ENCODE measurements at regions not wholly inside any gene's neighbourhood (a gene's known extent, or its start where the extent isn't known, plus 50 kb on each side); places are given as distances from the start of the nearest gene placed in this dataset.

DNA sequence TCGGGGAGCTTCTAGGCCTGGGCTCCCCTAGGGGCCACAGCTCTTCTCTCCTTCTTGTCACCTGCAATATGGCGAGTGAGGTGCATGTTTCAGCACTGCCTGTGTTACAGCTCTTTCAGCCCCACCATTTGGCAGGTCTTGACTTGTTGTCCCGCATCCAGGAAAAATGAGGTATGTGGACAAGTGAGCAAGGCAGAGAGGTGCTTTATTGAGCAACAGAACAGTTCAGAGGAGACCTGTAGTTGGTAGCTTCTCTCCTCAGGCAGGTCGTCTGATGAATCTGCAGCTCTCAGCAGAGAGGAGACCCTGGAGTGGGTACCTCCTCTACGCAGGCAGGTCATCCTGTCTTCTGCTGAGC, 208.2 kb upstream of the USP25 start:
- Histone ChIP-seq H3K27me3 (ENCODE audit: low read depth, low read length) (no peaks in the 10 kb centered on the region), H3K4me1 (ENCODE audit: control insufficient read depth in 1 of 2, insufficient read depth in 2 of 2, low read length in 2 of 2) (no peaks in the 10 kb centered on the region), H3K4me3 (ENCODE audit: low read depth in 1 of 2, low read length in 2 of 2) (no peak overlapping the region), H3K36me3 (ENCODE audit: control insufficient read depth in 1 of 2, insufficient read depth in 2 of 2, low read length in 2 of 2) (no peaks in the 10 kb centered on the region), H3K27ac (ENCODE audit: low read length) (no peak overlapping the region), H3K9me3 (ENCODE audit: control insufficient read depth in 1 of 2, low read length in 2 of 2) (no peaks in the 10 kb centered on the region)

DNA sequence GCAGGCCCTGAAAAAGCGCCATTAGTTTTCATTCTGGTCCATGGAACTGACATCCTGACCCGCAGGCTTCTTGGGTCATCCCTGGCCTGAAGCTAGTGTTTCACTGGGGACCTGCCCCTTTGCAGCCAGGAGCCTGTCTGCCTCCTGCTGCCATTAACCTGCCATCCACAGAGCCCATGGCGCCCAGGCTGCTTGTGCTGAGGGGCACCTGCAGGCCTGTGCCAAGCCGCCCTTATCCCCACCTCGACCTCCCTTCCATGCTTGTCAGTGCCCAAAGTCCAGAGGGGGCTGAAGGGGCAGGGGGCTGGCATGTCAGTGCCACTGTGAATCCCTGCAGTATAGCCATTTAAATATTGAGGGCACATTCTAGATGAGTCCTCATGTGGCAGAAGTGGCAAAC, 207.6 kb upstream of the USP25 start:
- Histone ChIP-seq H3K27me3 (ENCODE audit: low read depth, low read length) (no peaks in the 10 kb centered on the region), H3K4me3 (ENCODE audit: low read depth in 1 of 2, low read length in 2 of 2) (no peak overlapping the region), H3K27ac (ENCODE audit: low read length) (no peak overlapping the region), H3K9me3 (ENCODE audit: control insufficient read depth in 1 of 2, low read length in 2 of 2) (no peaks in the 10 kb centered on the region), H3K4me1 (ENCODE audit: control insufficient read depth in 1 of 2, insufficient read depth in 2 of 2, low read length in 2 of 2) (no peaks in the 10 kb centered on the region), H3K36me3 (ENCODE audit: control insufficient read depth in 1 of 2, insufficient read depth in 2 of 2, low read length in 2 of 2) (no peaks in the 10 kb centered on the region)

DNA sequence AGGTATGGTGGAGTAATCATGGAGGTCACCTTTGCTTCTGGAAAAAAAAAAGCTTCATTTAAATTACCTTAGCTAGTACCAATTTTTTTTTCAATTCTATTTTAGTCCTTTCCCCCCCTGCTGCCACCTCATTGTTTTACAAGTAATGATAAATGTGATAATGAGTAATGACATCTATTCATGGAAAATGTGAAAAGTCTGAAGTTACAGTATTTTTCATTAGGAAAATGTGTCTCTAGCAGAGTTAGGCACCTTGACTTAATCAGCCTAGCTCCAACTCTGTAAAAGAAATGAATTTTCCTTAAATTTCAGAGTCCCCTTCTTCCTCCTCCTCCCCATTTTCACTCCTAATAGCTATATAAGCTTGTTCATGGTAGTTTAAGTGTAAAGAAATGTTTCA, 204.9 kb upstream of the USP25 start:
- Histone ChIP-seq H3K9me3 (ENCODE audit: control insufficient read depth in 1 of 2, low read length in 2 of 2) (no peaks in the 10 kb centered on the region), H3K27ac (ENCODE audit: low read length) (no peak overlapping the region), H3K4me3 (ENCODE audit: low read depth in 1 of 2, low read length in 2 of 2) (no peak overlapping the region), H3K4me1 (ENCODE audit: control insufficient read depth in 1 of 2, insufficient read depth in 2 of 2, low read length in 2 of 2) (no peaks in the 10 kb centered on the region), H3K36me3 (ENCODE audit: control insufficient read depth in 1 of 2, insufficient read depth in 2 of 2, low read length in 2 of 2) (no peaks in the 10 kb centered on the region), H3K27me3 (ENCODE audit: low read depth, low read length) (no peaks in the 10 kb centered on the region)

DNA sequence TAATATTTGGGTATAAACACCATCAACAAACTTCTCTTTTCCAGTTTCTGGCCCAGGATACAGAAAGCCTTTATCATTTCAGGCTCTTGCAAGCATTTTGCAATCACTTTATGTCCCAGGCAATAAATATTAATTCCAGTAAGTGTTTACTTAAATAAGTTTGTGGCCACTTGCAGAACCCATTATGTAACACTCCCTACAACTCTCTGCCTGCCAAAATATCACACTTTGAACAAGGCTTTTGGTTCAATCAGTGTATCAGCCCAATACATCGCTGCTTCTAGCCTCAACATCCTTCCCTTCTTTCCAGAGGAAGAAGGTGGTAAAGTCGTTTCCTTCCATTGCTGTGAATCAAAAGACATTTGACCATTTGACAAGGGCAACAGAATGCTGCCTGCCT, 203.0 kb upstream of the USP25 start:
- H3K27ac ChIP-seq (ENCODE audit: low read length) = no peak overlapping the region
- no peaks in the 10 kb centered on the region for H3K36me3 ChIP-seq (ENCODE audit: control insufficient read depth in 1 of 2, insufficient read depth in 2 of 2, low read length in 2 of 2)
- no peak overlapping the region for H3K4me3 ChIP-seq (ENCODE audit: low read depth in 1 of 2, low read length in 2 of 2)
- no peaks in the 10 kb centered on the region for H3K27me3 ChIP-seq (ENCODE audit: low read depth, low read length)
- no peaks in the 10 kb centered on the region for H3K9me3 ChIP-seq (ENCODE audit: control insufficient read depth in 1 of 2, low read length in 2 of 2)
- H3K4me1 ChIP-seq (ENCODE audit: control insufficient read depth in 1 of 2, insufficient read depth in 2 of 2, low read length in 2 of 2) = no peaks in the 10 kb centered on the region

DNA sequence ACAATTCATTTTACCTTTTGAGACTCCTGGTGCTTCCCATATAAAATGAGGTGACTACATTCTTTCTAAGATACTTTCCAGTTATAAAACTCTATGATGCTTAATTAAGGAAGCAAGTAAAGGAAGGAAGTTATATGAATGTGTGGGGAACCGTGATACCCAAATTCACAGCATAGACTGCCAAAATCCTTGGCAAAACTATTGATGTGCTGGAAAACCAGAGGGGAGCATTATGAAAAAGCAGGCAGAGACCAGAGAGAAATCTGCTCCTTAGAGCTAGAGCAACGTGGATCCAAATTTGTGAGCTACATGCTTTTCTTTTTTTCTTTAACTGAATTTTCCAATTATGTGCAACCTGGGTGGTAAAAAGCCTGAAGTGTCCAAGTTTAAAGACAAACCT, 201.4 kb upstream of the USP25 start:
- H3K9me3 ChIP-seq (ENCODE audit: control insufficient read depth in 1 of 2, low read length in 2 of 2) = no peaks in the 10 kb centered on the region
- H3K27ac ChIP-seq (ENCODE audit: low read length) = no peak overlapping the region
- H3K27me3 ChIP-seq (ENCODE audit: low read depth, low read length) = no peaks in the 10 kb centered on the region
- no peak overlapping the region for H3K4me3 ChIP-seq (ENCODE audit: low read depth in 1 of 2, low read length in 2 of 2)
- H3K36me3 ChIP-seq (ENCODE audit: control insufficient read depth in 1 of 2, insufficient read depth in 2 of 2, low read length in 2 of 2) = no peaks in the 10 kb centered on the region
- no peaks in the 10 kb centered on the region for H3K4me1 ChIP-seq (ENCODE audit: control insufficient read depth in 1 of 2, insufficient read depth in 2 of 2, low read length in 2 of 2)

DNA sequence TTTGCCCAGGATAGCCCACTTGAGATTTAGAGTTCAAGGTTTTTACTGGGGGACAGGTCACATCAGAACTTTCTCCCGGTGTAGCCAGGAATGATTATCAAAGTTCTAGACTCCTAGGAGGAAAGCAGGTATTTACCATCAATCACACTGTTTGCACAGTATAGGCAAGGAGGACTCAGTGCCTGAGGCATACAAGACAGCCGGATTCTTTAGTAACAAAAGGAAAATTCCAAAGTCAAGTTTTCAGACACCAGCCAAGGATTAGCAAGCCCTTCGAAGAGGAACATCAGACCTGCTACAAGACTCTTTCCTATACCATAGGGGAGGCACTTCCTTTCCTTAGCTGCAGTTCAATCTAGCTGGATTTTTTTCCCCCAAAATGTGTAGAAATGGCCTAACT, 197.8 kb upstream of the USP25 start:
- no peak overlapping the region for H3K27ac ChIP-seq (ENCODE audit: low read length)
- no peak overlapping the region for H3K4me3 ChIP-seq (ENCODE audit: low read depth in 1 of 2, low read length in 2 of 2)
- H3K4me1 ChIP-seq (ENCODE audit: control insufficient read depth in 1 of 2, insufficient read depth in 2 of 2, low read length in 2 of 2) = no peaks in the 10 kb centered on the region
- no peaks in the 10 kb centered on the region for H3K27me3 ChIP-seq (ENCODE audit: low read depth, low read length)
- H3K36me3 ChIP-seq (ENCODE audit: control insufficient read depth in 1 of 2, insufficient read depth in 2 of 2, low read length in 2 of 2) = no peaks in the 10 kb centered on the region
- no peaks in the 10 kb centered on the region for H3K9me3 ChIP-seq (ENCODE audit: control insufficient read depth in 1 of 2, low read length in 2 of 2)

DNA sequence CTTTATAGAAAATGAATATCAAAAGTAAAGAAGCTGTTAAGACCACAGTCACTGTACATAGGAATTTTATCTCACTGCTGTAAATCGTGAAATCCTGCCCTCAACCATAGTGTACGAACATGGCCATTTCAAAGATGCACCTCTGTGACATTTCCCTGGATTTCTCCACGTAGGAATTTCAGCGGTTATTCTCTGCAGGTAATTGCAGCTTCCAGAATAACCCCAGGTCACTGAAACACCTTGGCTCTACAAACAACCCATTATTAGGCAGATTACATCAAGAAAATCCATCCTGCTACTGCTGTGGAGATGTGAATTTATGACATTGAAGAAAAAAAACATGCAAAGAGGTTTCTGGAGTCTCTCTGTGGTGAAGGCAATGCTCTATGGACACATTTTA, 196.2 kb upstream of the USP25 start:
- Histone ChIP-seq H3K4me1 (ENCODE audit: control insufficient read depth in 1 of 2, insufficient read depth in 2 of 2, low read length in 2 of 2) (no peaks in the 10 kb centered on the region), H3K4me3 (ENCODE audit: low read depth in 1 of 2, low read length in 2 of 2) (no peak overlapping the region), H3K27ac (ENCODE audit: low read length) (no peak overlapping the region), H3K27me3 (ENCODE audit: low read depth, low read length) (no peaks in the 10 kb centered on the region), H3K9me3 (ENCODE audit: control insufficient read depth in 1 of 2, low read length in 2 of 2) (no peaks in the 10 kb centered on the region), H3K36me3 (ENCODE audit: control insufficient read depth in 1 of 2, insufficient read depth in 2 of 2, low read length in 2 of 2) (no peaks in the 10 kb centered on the region)

DNA sequence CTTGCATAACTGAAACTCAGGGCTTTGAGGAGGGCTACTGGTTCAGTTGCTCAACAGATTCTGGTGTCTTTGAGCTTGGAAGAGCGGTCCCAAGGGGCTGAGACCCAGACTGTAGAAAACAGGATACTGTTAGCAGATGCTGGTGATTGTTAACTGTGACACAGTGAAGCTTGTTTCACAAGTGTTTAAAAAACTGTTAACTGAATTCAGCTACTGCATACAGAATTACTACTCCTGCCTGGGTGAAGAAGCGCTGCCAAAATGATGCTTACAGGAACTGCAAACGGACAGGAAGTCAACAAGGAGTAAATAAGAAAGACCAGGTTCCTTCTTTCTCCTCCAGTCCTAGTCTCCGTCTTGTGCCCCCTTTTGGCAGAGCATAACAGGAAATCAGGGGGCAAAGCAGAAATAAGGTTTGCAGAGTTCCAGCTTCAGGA, 195.3 kb upstream of the USP25 start:
- H3K4me1 ChIP-seq (ENCODE audit: control insufficient read depth in 1 of 2, insufficient read depth in 2 of 2, low read length in 2 of 2) = no peaks in the 10 kb centered on the region
- no peaks in the 10 kb centered on the region for H3K27me3 ChIP-seq (ENCODE audit: low read depth, low read length)
- no peak overlapping the region for H3K27ac ChIP-seq (ENCODE audit: low read length)

DNA sequence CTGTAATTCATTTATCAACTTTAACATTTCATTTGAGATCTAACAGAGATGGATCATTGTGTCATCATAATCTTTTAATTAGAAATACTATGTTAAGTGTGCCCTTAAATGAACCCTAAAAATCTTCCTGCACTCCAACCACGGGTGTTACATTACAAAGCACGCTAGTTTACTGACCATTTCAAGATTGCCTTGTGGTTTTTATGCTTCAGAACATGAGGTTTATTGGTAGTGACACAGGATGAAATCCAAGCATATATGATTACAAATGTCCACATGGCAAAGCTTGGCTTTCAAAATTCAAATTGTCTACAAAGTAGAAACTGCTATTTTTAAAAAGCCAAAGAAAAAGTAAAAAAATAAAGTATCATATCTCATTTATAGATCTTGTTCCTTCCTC, 190.4 kb upstream of the USP25 start:
- Histone ChIP-seq H3K27me3 (ENCODE audit: low read depth, low read length) (no peaks in the 10 kb centered on the region), H3K36me3 (ENCODE audit: control insufficient read depth in 1 of 2, insufficient read depth in 2 of 2, low read length in 2 of 2) (no peaks in the 10 kb centered on the region), H3K4me1 (ENCODE audit: control insufficient read depth in 1 of 2, insufficient read depth in 2 of 2, low read length in 2 of 2) (no peaks in the 10 kb centered on the region), H3K9me3 (ENCODE audit: control insufficient read depth in 1 of 2, low read length in 2 of 2) (no peaks in the 10 kb centered on the region), H3K27ac (ENCODE audit: low read length) (no peak overlapping the region), H3K4me3 (ENCODE audit: low read depth in 1 of 2, low read length in 2 of 2) (no peak overlapping the region)

More for the DNA sequence above, 195.3 kb upstream of the USP25 start:
- Histone ChIP-seq H3K9me3 (ENCODE audit: control insufficient read depth in 1 of 2, low read length in 2 of 2) (no peaks in the 10 kb centered on the region), H3K36me3 (ENCODE audit: control insufficient read depth in 1 of 2, insufficient read depth in 2 of 2, low read length in 2 of 2) (no peaks in the 10 kb centered on the region), H3K4me3 (ENCODE audit: low read depth in 1 of 2, low read length in 2 of 2) (no peak overlapping the region)

DNA sequence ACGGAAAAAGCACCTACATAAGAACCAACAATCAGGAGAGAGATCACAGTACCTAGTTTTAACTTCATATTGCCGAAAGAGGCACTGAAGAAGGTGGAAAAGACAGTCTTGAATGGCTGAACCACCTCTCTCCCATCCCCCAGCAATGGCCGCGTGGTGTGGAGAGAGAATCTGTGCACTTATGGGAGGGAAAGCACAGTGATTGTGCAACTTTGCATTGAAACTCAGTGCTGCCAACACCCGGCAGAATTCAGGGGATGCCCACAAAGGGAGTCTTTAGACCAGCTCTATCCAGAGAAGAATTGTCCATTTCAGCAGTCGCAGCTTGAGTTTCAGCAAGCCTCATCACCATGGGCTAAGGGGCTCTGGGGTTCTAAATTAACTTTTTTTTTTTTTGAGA, 186.3 kb upstream of the USP25 start:
- no peaks in the 10 kb centered on the region for H3K4me1 ChIP-seq (ENCODE audit: control insufficient read depth in 1 of 2, insufficient read depth in 2 of 2, low read length in 2 of 2)
- no peak overlapping the region for H3K27ac ChIP-seq (ENCODE audit: low read length)
- H3K9me3 ChIP-seq (ENCODE audit: control insufficient read depth in 1 of 2, low read length in 2 of 2) = no peaks in the 10 kb centered on the region
- no peak overlapping the region for H3K4me3 ChIP-seq (ENCODE audit: low read depth in 1 of 2, low read length in 2 of 2)
- H3K36me3 ChIP-seq (ENCODE audit: control insufficient read depth in 1 of 2, insufficient read depth in 2 of 2, low read length in 2 of 2) = no peaks in the 10 kb centered on the region
- H3K27me3 ChIP-seq (ENCODE audit: low read depth, low read length) = no peaks in the 10 kb centered on the region

DNA sequence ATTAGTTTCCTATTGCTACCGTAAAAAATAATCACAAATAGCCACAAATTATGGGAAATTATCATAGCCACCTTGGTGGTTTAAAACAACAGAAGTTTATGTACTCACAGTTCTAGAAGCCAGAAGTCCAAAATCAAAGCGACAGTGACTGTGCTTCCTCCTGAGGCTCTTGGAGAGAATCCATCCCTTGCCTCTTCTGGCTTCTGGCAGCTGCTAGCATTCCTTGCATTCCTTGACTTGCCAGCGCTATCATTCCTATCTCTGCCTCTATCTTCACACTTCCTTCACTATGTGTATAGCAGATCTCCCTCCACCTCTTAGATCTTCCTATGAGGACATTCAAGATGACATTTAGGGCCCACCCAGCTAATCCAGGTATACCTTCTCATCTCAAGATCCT, 180.1 kb upstream of the USP25 start:
- Histone ChIP-seq H3K4me1 (ENCODE audit: control insufficient read depth in 1 of 2, insufficient read depth in 2 of 2, low read length in 2 of 2) (peaks cover 0 to 4% of the 10 kb centered on the region in 2 donors), H3K9me3 (ENCODE audit: control insufficient read depth in 1 of 2, low read length in 2 of 2) (no peaks in the 10 kb centered on the region), H3K27ac (ENCODE audit: low read length) (no peak overlapping the region)

DNA sequence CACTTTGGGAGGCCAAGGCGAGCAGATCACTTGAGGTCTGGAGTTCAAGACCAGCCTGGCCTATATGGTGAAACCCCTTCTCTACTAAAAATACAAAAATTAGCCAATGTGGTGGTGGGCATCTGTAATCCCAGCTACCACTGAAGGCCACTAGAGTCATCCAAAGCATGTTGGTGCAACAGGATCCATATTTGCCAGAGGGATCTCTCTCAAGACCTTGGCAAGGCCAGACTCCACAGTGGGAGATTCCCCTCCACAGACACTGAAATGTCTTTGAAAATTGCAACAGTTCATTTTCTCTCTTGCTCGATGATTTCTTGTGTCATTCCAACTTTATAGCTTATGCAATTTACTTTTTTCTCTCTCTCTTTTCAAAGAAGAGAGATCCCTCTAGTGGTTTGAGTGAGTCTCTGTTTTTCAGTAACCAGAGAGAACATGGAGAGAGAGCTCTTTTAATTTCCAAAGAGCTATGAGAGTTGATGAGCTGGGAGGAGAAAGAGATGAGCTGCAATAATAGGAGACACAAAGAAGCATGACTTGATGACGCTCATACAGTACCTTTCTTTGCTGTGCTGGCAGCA, 176.8 kb upstream of the USP25 start:
- H3K27ac ChIP-seq (ENCODE audit: low read length) = no peak overlapping the region
- H3K4me3 ChIP-seq (ENCODE audit: low read depth in 1 of 2, low read length in 2 of 2) = no peak overlapping the region
- peaks cover 0 to 4% of the 10 kb centered on the region in 2 donors for H3K4me1 ChIP-seq (ENCODE audit: control insufficient read depth in 1 of 2, insufficient read depth in 2 of 2, low read length in 2 of 2)
- no peaks in the 10 kb centered on the region for H3K27me3 ChIP-seq (ENCODE audit: low read depth, low read length)
- no peaks in the 10 kb centered on the region for H3K36me3 ChIP-seq (ENCODE audit: control insufficient read depth in 1 of 2, insufficient read depth in 2 of 2, low read length in 2 of 2)
- H3K9me3 ChIP-seq (ENCODE audit: control insufficient read depth in 1 of 2, low read length in 2 of 2) = peaks cover 0 to 5% of the 10 kb centered on the region in 2 donors

More for the DNA sequence above, 180.1 kb upstream of the USP25 start:
- Histone ChIP-seq H3K36me3 (ENCODE audit: control insufficient read depth in 1 of 2, insufficient read depth in 2 of 2, low read length in 2 of 2) (no peaks in the 10 kb centered on the region), H3K27me3 (ENCODE audit: low read depth, low read length) (no peaks in the 10 kb centered on the region), H3K4me3 (ENCODE audit: low read depth in 1 of 2, low read length in 2 of 2) (no peak overlapping the region)

Data from muscle layer of duodenum (tissue), 2 donors.